ENCODE measurements at regions not wholly inside any gene's neighbourhood (a gene's known extent, or its start where the extent isn't known, plus 50 kb on each side); places are given as distances from the start of the nearest gene placed in this dataset.

GRCh38 chr2:196563876-196564275 lies 75.6 kb upstream of the CCDC150 start:
- no peak for TF ChIP-seq CTCF (IDR thresholded peaks at IDR 0.05)
- TF ChIP-seq POLR2A (IDR thresholded peaks at IDR 0.05) = no peak
- TF ChIP-seq POLR2AphosphoS5 (IDR thresholded peaks at IDR 0.05; ENCODE audit: insufficient read depth in 1 of 2, low read depth in 1 of 2) = no peak

Measured in vagina (tissue), 2 donors.